ENCODE measurements at regions not wholly inside any gene's neighbourhood (a gene's known extent, or its start where the extent isn't known, plus 50 kb on each side); places are given as distances from the start of the nearest gene placed in this dataset.

DNA sequence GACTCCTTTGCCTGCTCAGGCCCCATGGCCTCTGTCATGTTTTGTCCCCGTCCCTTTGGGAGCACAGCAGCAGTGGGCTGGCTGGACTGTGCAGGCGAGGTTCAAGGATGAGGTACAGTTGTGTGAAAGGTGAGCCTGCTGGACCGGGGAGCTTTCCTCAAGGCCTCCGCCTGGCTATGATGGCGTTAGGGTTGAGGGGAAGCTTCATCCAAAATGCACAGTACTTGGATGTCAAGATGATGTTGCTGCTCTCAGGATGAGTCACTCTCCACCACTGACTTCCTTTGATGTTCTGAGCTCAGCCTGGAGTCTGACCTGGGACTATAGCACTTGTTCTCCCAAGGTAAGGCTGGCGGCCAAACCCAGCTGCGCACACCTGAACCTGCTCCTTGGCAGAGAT, 152.7 kb upstream of the SHH start (continued):
- TF ChIP-seq EGR1 (IDR thresholded peaks at IDR 0.05; ENCODE audit: low read depth in 2 of 2): no peak
- TF ChIP-seq FOXA2 (IDR thresholded peaks at IDR 0.05): no peak

DNA sequence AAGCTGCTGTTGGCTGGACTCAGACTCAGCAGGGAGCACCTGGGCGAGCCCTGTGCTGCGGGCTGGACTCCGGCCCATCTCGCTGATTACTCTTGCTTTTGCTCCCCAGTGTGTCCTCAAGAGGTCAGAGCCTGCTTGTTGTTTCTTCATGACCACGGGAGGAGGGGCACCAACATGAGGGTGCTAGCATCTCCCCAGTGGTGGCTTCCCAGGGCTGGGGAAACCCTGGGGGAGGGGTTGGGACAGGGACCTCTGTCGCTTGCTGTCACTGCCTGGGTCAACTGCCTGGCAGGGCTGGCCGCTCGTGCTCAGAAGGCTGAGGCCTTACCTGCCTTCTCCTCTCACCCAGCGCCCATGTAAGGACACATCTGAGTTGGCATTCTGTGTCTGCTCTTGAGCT, 152.3 kb upstream of the SHH start:
- TF ChIP-seq, protein P1, sequence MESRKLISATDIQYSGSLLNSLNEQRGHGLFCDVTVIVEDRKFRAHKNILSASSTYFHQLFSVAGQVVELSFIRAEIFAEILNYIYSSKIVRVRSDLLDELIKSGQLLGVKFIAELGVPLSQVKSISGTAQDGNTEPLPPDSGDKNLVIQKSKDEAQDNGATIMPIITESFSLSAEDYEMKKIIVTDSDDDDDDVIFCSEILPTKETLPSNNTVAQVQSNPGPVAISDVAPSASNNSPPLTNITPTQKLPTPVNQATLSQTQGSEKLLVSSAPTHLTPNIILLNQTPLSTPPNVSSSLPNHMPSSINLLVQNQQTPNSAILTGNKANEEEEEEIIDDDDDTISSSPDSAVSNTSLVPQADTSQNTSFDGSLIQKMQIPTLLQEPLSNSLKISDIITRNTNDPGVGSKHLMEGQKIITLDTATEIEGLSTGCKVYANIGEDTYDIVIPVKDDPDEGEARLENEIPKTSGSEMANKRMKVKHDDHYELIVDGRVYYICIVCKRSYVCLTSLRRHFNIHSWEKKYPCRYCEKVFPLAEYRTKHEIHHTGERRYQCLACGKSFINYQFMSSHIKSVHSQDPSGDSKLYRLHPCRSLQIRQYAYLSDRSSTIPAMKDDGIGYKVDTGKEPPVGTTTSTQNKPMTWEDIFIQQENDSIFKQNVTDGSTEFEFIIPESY (IDR thresholded peaks at IDR 0.05): no peak
- no peak for TF ChIP-seq FOXA1 (IDR thresholded peaks at IDR 0.05)
- TF ChIP-seq, protein P2, sequence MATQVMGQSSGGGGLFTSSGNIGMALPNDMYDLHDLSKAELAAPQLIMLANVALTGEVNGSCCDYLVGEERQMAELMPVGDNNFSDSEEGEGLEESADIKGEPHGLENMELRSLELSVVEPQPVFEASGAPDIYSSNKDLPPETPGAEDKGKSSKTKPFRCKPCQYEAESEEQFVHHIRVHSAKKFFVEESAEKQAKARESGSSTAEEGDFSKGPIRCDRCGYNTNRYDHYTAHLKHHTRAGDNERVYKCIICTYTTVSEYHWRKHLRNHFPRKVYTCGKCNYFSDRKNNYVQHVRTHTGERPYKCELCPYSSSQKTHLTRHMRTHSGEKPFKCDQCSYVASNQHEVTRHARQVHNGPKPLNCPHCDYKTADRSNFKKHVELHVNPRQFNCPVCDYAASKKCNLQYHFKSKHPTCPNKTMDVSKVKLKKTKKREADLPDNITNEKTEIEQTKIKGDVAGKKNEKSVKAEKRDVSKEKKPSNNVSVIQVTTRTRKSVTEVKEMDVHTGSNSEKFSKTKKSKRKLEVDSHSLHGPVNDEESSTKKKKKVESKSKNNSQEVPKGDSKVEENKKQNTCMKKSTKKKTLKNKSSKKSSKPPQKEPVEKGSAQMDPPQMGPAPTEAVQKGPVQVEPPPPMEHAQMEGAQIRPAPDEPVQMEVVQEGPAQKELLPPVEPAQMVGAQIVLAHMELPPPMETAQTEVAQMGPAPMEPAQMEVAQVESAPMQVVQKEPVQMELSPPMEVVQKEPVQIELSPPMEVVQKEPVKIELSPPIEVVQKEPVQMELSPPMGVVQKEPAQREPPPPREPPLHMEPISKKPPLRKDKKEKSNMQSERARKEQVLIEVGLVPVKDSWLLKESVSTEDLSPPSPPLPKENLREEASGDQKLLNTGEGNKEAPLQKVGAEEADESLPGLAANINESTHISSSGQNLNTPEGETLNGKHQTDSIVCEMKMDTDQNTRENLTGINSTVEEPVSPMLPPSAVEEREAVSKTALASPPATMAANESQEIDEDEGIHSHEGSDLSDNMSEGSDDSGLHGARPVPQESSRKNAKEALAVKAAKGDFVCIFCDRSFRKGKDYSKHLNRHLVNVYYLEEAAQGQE (IDR thresholded peaks at IDR 0.05): no peak
- H3K4me3 ChIP-seq (ENCODE audit: low read depth in 1 of 3, low read length in 3 of 3): no peak overlapping the region
- no peak for DNase-seq (ENCODE audit: low spot score)

DNA sequence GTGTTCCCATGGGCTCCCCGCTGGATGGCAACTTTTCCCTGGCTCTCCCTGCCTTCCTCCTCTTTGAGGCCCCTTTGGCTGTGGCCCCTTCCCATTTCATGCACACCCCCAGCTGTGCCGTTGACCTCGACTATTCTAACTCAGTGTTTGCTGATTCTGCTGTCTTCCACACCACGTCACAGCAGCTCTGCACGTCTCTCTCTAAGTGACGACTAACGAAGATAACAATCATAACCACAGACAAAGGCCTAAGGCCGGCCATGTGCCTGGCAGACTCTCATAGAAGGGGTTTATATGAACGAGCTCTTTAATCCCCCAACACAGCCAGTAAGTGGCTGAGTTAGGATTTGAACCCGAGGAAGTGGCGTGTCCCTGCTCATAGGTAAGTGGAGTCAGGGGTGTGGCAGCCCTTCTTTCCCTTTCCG, 151.5 kb upstream of the SHH start:
- Histone ChIP-seq H3K4me1 (ENCODE audit: control insufficient read depth in 4 of 4, insufficient read depth in 4 of 4, low read length in 3 of 4) (no peaks in the 10 kb centered on the region), H3K27me3 (ENCODE audit: control insufficient read depth in 4 of 4, insufficient read depth in 4 of 4, low read length in 3 of 4) (no peaks in the 10 kb centered on the region), H3K4me3 (ENCODE audit: low read depth in 1 of 3, low read length in 3 of 3) (no peak overlapping the region), H3K36me3 (ENCODE audit: control insufficient read depth in 4 of 4, insufficient read depth in 3 of 4, low read depth in 1 of 4, low read length in 3 of 4) (no peaks in the 10 kb centered on the region), H3K27ac (ENCODE audit: low read depth in 1 of 2, low read length in 2 of 2) (no peak overlapping the region), H3K9me3 (ENCODE audit: control insufficient read depth in 4 of 4, low read length in 3 of 4) (no peaks in the 10 kb centered on the region), H3K9ac (ENCODE audit: low read depth in 1 of 2, low read length in 2 of 2) (no peak overlapping the region)
- peak; percentile 10 for DNase-seq (ENCODE audit: low spot score)
- WGBS: 90% methylated on average over 12 of the region's 12 CpGs
- no peak for TF ChIP-seq RXRA (IDR thresholded peaks at IDR 0.05)
- TF ChIP-seq, protein P3, sequence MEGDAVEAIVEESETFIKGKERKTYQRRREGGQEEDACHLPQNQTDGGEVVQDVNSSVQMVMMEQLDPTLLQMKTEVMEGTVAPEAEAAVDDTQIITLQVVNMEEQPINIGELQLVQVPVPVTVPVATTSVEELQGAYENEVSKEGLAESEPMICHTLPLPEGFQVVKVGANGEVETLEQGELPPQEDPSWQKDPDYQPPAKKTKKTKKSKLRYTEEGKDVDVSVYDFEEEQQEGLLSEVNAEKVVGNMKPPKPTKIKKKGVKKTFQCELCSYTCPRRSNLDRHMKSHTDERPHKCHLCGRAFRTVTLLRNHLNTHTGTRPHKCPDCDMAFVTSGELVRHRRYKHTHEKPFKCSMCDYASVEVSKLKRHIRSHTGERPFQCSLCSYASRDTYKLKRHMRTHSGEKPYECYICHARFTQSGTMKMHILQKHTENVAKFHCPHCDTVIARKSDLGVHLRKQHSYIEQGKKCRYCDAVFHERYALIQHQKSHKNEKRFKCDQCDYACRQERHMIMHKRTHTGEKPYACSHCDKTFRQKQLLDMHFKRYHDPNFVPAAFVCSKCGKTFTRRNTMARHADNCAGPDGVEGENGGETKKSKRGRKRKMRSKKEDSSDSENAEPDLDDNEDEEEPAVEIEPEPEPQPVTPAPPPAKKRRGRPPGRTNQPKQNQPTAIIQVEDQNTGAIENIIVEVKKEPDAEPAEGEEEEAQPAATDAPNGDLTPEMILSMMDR (IDR thresholded peaks at IDR 0.05; ENCODE audit: low read depth, low read length, missing input control): no peak

More for the DNA sequence above, 152.3 kb upstream of the SHH start:
- no peak overlapping the region for H3K27ac ChIP-seq (ENCODE audit: low read depth in 1 of 2, low read length in 2 of 2)
- no peaks in the 10 kb centered on the region for H3K4me1 ChIP-seq (ENCODE audit: control insufficient read depth in 4 of 4, insufficient read depth in 4 of 4, low read length in 3 of 4)
- H3K27me3 ChIP-seq (ENCODE audit: control insufficient read depth in 4 of 4, insufficient read depth in 4 of 4, low read length in 3 of 4): no peaks in the 10 kb centered on the region
- H3K36me3 ChIP-seq (ENCODE audit: control insufficient read depth in 4 of 4, insufficient read depth in 3 of 4, low read depth in 1 of 4, low read length in 3 of 4): no peaks in the 10 kb centered on the region
- no peaks in the 10 kb centered on the region for H3K9me3 ChIP-seq (ENCODE audit: control insufficient read depth in 4 of 4, low read length in 3 of 4)
- WGBS: 90% methylated on average over 9 of the region's 9 CpGs
- no peak overlapping the region for H3K9ac ChIP-seq (ENCODE audit: low read depth in 1 of 2, low read length in 2 of 2)

DNA sequence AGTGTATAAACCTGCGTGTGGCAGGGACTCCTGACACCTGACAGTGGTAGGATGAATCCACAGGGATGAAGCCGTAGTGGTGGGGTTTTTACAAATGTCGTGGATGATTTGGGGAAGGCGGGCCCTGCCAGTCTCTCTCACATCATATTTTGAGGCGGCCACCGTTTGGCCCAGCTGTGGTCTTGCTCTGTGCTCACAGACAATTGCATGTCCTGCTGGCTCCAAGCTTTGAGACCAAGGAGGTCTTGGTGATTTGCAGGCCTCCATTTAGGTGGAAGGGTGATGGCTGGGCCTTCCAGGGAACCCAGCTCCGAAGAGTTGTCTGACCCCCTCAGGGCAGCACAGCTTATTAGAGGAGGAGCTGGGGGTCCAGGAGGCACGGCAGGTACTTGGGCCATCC, 151.1 kb upstream of the SHH start:
- H3K4me1 ChIP-seq (ENCODE audit: control insufficient read depth in 4 of 4, insufficient read depth in 4 of 4, low read length in 3 of 4): no peaks in the 10 kb centered on the region
- H3K9me3 ChIP-seq (ENCODE audit: control insufficient read depth in 4 of 4, low read length in 3 of 4): no peaks in the 10 kb centered on the region
- no peaks in the 10 kb centered on the region for H3K36me3 ChIP-seq (ENCODE audit: control insufficient read depth in 4 of 4, insufficient read depth in 3 of 4, low read depth in 1 of 4, low read length in 3 of 4)
- no peak for DNase-seq (ENCODE audit: low spot score)
- H3K27ac ChIP-seq (ENCODE audit: low read depth in 1 of 2, low read length in 2 of 2): no peak overlapping the region
- no peak overlapping the region for H3K4me3 ChIP-seq (ENCODE audit: low read depth in 1 of 3, low read length in 3 of 3)
- H3K9ac ChIP-seq (ENCODE audit: low read depth in 1 of 2, low read length in 2 of 2): no peak overlapping the region
- 92% methylated on average over 8 of the region's 8 CpGs for WGBS
- H3K27me3 ChIP-seq (ENCODE audit: control insufficient read depth in 4 of 4, insufficient read depth in 4 of 4, low read length in 3 of 4): no peaks in the 10 kb centered on the region
- TF ChIP-seq, protein P4, sequence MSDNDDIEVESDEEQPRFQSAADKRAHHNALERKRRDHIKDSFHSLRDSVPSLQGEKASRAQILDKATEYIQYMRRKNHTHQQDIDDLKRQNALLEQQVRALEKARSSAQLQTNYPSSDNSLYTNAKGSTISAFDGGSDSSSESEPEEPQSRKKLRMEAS (IDR thresholded peaks at IDR 0.05): no peak
- TF ChIP-seq GABPA (IDR thresholded peaks at IDR 0.05 in 1 of 2, conservative IDR thresholded peaks at IDR 0.05 in 1 of 2) (no peak), FOXA1 (IDR thresholded peaks at IDR 0.05) (no peak), HNF4G (IDR thresholded peaks at IDR 0.05) (no peak), RAD21 (IDR thresholded peaks at IDR 0.05) (no peak)
- TF ChIP-seq, protein P3 (IDR thresholded peaks at IDR 0.05; ENCODE audit: low read depth, low read length, missing input control): no peak
